Neuronal stem cell (in vitro differentiated cells): ENCODE measurements at regions not wholly inside any gene's neighbourhood (a gene's known extent, or its start where the extent isn't known, plus 50 kb on each side); places are given as distances from the start of the nearest gene placed in this dataset.

Experiments
- DNase-seq: peaks from one replicate; pipeline ENCODE4 v3.0.0-alpha.2; 2013; ENCODE audit warnings: low spot score
- H2AFZ ChIP-seq: one replicate; pipeline ENCODE4 v1.6.1; 2013; ENCODE audit warnings: mild to moderate bottlenecking, low read length, inconsistent platforms
- H2AK5ac ChIP-seq: 2 replicates; pipeline ENCODE4 v1.6.1; 2013; ENCODE audit warnings: low read depth, mild to moderate bottlenecking, inconsistent platforms, low read length, moderate library complexity, mixed read lengths
- H2BK120ac ChIP-seq: 2 replicates; pipeline ENCODE4 v1.6.1; 2013; ENCODE audit warnings: low read depth, mild to moderate bottlenecking, inconsistent platforms, low read length, moderate library complexity, mixed read lengths
- H2BK12ac ChIP-seq: one replicate; pipeline ENCODE4 v1.6.1; 2013; ENCODE audit warnings: low read length, inconsistent platforms
- H2BK15ac ChIP-seq: 2 replicates; pipeline ENCODE4 v1.6.1; 2013; ENCODE audit warnings: mild to moderate bottlenecking, low read length, inconsistent platforms, mixed read lengths
- H2BK5ac ChIP-seq: one replicate; pipeline ENCODE4 v1.6.1; 2013; ENCODE audit warnings: inconsistent platforms, mild to moderate bottlenecking, low read length, moderate library complexity
- H3K14ac ChIP-seq: one replicate; pipeline ENCODE4 v1.6.1; 2013; ENCODE audit warnings: low read length, inconsistent platforms
- H3K18ac ChIP-seq: 2 replicates; pipeline ENCODE4 v1.6.1; 2013; ENCODE audit warnings: low read length, inconsistent platforms
- H3K23ac ChIP-seq: 2 replicates; pipeline ENCODE4 v1.6.1; 2013; ENCODE audit warnings: low read depth, mild to moderate bottlenecking, mixed read lengths, low read length, inconsistent platforms; ENCODE audit not compliant: poor library complexity
- H3K27ac ChIP-seq: replicated peaks from 3 replicates; pipeline ENCODE4 v1.5.1; 2013; ENCODE audit warnings: low read length, inconsistent platforms
- H3K27me3 ChIP-seq, 3 experiments: 2 replicates each; pipeline ENCODE4 v1.6.1; 2013; ENCODE audit warnings: low read length in 3 of 3, mild to moderate bottlenecking in 2 of 3, inconsistent platforms in 1 of 3, low read depth in 1 of 3, mixed read lengths in 1 of 3, moderate library complexity in 1 of 3; ENCODE audit not compliant: control insufficient read depth in 3 of 3, insufficient read depth in 3 of 3
- H3K36me3 ChIP-seq, 2 donors: replicated peaks in 1 of 2; 2 replicates each; pipeline ENCODE4 v1.6.1; 2013; ENCODE audit warnings: low read length in 2 of 2; ENCODE audit not compliant: control insufficient read depth in 2 of 2, insufficient read depth in 2 of 2
- H3K4ac ChIP-seq: 2 replicates; pipeline ENCODE4 v1.6.1; 2013; ENCODE audit warnings: inconsistent platforms, mild to moderate bottlenecking, low read length, moderate library complexity
- H3K4me1 ChIP-seq, 2 donors: 1 replicate in 1 of 2; 2 replicates in 1 of 2; pipeline ENCODE4 v1.6.1; 2013; ENCODE audit warnings: low read length in 2 of 2, low read depth in 1 of 2; ENCODE audit not compliant: control insufficient read depth in 2 of 2, insufficient read depth in 1 of 2
- H3K4me2 ChIP-seq: one replicate; pipeline ENCODE4 v1.6.1; 2013; ENCODE audit warnings: mild to moderate bottlenecking, low read length, inconsistent platforms; ENCODE audit not compliant: insufficient read depth, poor library complexity, severe bottlenecking
- H3K4me3 ChIP-seq, 2 donors: 2 replicates each; pipeline ENCODE4 v1.5.1; 2013; ENCODE audit warnings: low read length in 2 of 2, mild to moderate bottlenecking in 2 of 2, inconsistent platforms in 1 of 2, moderate library complexity in 1 of 2
- H3K79me1 ChIP-seq: one replicate; pipeline ENCODE4 v1.6.1; 2013; ENCODE audit warnings: low read depth, mild to moderate bottlenecking, inconsistent platforms, low read length, moderate library complexity
- H3K9ac ChIP-seq: one replicate; pipeline ENCODE4 v1.6.1; 2013; ENCODE audit warnings: mild to moderate bottlenecking, low read depth, low read length, inconsistent platforms; ENCODE audit not compliant: poor library complexity
- H3K9me3 ChIP-seq, 2 donors: replicated peaks in 1 of 2; 2 replicates each; pipeline versions ENCODE3 to v1.6.1; 2013; ENCODE audit warnings: low read length in 2 of 2, mild to moderate bottlenecking in 2 of 2, inconsistent platforms in 1 of 2, low read depth in 1 of 2, mixed read lengths in 1 of 2, moderate library complexity in 1 of 2; ENCODE audit not compliant: control insufficient read depth in 2 of 2, insufficient read depth in 1 of 2
- H4K8ac ChIP-seq: one replicate; pipeline ENCODE4 v1.6.1; 2013; ENCODE audit warnings: low read depth, mild to moderate bottlenecking, inconsistent platforms, low read length, moderate library complexity
- H4K91ac ChIP-seq: one replicate; pipeline ENCODE4 v1.6.1; 2013; ENCODE audit warnings: low read length, low read depth, mild to moderate bottlenecking, inconsistent platforms; ENCODE audit not compliant: poor library complexity
- WGBS, 2 donors: extraction: QIAGEN DNeasy Blood & Tissue Kit; methylation state at CpG; one replicate each; pipeline ENCODE4 v1.1.7; 2013; ENCODE audit warnings: missing lambda C conversion rate in 2 of 2, mixed read lengths in 1 of 2; ENCODE audit not compliant: insufficient read length in 2 of 2, insufficient replicate concordance in 1 of 2; ENCODE audit errors: extremely low coverage in 2 of 2; 5-methylcytosine and 5-hydroxymethylcytosine counted together

- Histone ChIP-seq H4K91ac (no peak overlapping the region), H3K27me3 (peaks cover 0 to 5% (median 0%) of the 10 kb centered on the region in 3 experiments), H3K4me2 (no peak overlapping the region), H2BK5ac (no peak overlapping the region), H3K9me3 (no peaks in the 10 kb centered on the region), H3K27ac (no peak overlapping the region), H3K79me1 (no peaks in the 10 kb centered on the region), H3K36me3 (no peaks in the 10 kb centered on the region), H2BK120ac (no peak overlapping the region), H3K14ac (no peak overlapping the region), H3K9ac (no peak overlapping the region), H2BK12ac (no peak overlapping the region), H2BK15ac (no peak overlapping the region), H3K4ac (no peak overlapping the region), H3K18ac (no peak overlapping the region), H2AK5ac (no peak overlapping the region), H2AFZ (no peak overlapping the region), H3K23ac (no peak overlapping the region), H3K4me3 (no peak overlapping the region), H4K8ac (no peak overlapping the region), H3K4me1 (no peaks in the 10 kb centered on the region)
- WGBS, 2 donors, result no CpG with 5 or more reads among the region's 5 CpGs
- DNase-seq, result no peak
Measured at GRCh38 chr7:28240481-28240880, 59.9 kb upstream of the JAZF1 start.

DNA sequence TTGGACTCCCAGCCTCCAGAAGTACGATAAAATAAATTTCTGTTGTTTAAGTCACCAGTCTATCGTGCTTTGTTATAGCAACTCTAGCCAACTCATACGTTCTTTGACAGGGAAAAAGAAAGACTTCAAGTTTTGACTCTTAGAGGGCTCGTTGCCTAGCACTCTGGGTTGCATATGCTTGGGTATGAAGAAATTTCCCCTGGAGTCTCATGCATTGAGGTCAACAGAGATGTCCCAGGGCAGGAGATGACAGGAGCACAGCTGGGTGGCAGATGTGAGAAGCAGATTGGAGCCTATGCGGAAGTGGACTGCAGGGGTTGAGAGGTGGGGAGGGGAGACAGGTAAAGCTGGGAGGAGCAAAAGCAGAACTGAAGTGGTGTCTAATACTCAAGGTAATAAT lies 63.3 kb upstream of the JAZF1 start:
- no peak overlapping the region for H4K8ac ChIP-seq

GRCh38 chr7:28245123-28245878 lies 64.7 kb upstream of the JAZF1 start:
- no peaks in the 10 kb centered on the region for H3K79me1 ChIP-seq
- no peak overlapping the region for H3K23ac ChIP-seq
- H2AFZ ChIP-seq, result no peak overlapping the region
- no peak overlapping the region for H2BK5ac ChIP-seq
- no peaks in the 10 kb centered on the region for H3K4me1 ChIP-seq
- no peak overlapping the region for H2BK15ac ChIP-seq
- no peak overlapping the region for H2AK5ac ChIP-seq
- H2BK12ac ChIP-seq, result no peak overlapping the region
- H4K8ac ChIP-seq, result no peak overlapping the region
- no peak overlapping the region for H3K4me2 ChIP-seq
- DNase-seq, result no peak
- H3K14ac ChIP-seq, result no peak overlapping the region
- H3K27ac ChIP-seq, result no peak overlapping the region
- whole genome bisulfite sequencing, 2 donors, result no CpG with 5 or more reads among the region's 9 CpGs
- no peak overlapping the region for H4K91ac ChIP-seq
- H3K4ac ChIP-seq, result no peak overlapping the region
- no peak overlapping the region for H3K9ac ChIP-seq
- H3K4me3 ChIP-seq, result no peak overlapping the region
- peaks cover 0 to 5% (median 0%) of the 10 kb centered on the region in 3 experiments for H3K27me3 ChIP-seq
- H3K36me3 ChIP-seq, result no peaks in the 10 kb centered on the region
- H2BK120ac ChIP-seq, result no peak overlapping the region
- no peak overlapping the region for H3K18ac ChIP-seq
- no peaks in the 10 kb centered on the region for H3K9me3 ChIP-seq

More for the DNA sequence above, 63.3 kb upstream of the JAZF1 start:
- no peak for DNase-seq
- H3K79me1 ChIP-seq, result no peaks in the 10 kb centered on the region
- H2BK15ac ChIP-seq, result no peak overlapping the region
- H3K9me3 ChIP-seq, result no peaks in the 10 kb centered on the region
- H4K91ac ChIP-seq, result no peak overlapping the region
- H3K36me3 ChIP-seq, result no peaks in the 10 kb centered on the region
- no peak overlapping the region for H3K27ac ChIP-seq
- no peak overlapping the region for H3K4me2 ChIP-seq
- H2BK5ac ChIP-seq, result no peak overlapping the region
- no peak overlapping the region for H3K23ac ChIP-seq
- no peak overlapping the region for H3K4ac ChIP-seq
- no peak overlapping the region for H3K18ac ChIP-seq
- H2BK120ac ChIP-seq, result no peak overlapping the region
- H3K14ac ChIP-seq, result no peak overlapping the region
- peaks cover 0 to 5% (median 0%) of the 10 kb centered on the region in 3 experiments for H3K27me3 ChIP-seq
- H3K4me1 ChIP-seq, result no peaks in the 10 kb centered on the region
- H2AFZ ChIP-seq, result no peak overlapping the region
- no peak overlapping the region for H3K9ac ChIP-seq
- H2BK12ac ChIP-seq, result no peak overlapping the region
- H2AK5ac ChIP-seq, result no peak overlapping the region
- WGBS, 2 donors, result no CpG with 5 or more reads among the region's 5 CpGs
- H3K4me3 ChIP-seq, result no peak overlapping the region

DNA sequence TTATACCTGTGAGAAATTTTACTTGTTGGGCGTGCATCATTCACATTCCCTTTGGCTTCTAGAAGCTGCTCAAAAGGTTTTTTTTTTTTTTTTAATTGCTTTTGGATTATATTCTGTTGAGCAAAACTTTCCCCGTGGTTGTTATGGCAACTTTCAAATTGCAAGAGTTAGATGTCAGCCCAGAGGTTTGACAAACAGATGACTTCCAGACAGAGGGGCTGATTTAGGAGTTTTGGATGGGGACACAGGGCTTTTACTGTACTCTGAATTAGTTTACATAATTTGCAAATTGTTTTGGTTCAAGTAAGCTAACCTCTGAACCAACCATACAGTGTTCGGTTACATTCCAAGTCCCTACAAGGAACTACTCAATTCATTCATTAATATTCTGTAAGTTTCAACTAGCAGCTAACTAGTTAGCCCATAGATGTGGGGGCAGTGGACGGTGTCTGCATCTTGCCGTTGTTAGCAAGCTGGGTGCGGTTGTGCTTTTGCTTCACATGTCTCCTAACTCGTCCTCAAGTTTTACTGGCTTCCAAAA lies 66.4 kb upstream of the JAZF1 start:
- H3K79me1 ChIP-seq, result no peaks in the 10 kb centered on the region

More for the DNA sequence above, 66.4 kb upstream of the JAZF1 start:
- no peak overlapping the region for H2BK12ac ChIP-seq
- no peaks in the 10 kb centered on the region for H3K27me3 ChIP-seq
- H2BK120ac ChIP-seq, result no peak overlapping the region
- no peak overlapping the region for H2BK15ac ChIP-seq
- DNase-seq, result no peak
- H3K18ac ChIP-seq, result no peak overlapping the region
- H4K91ac ChIP-seq, result no peak overlapping the region
- no peaks in the 10 kb centered on the region for H3K9me3 ChIP-seq
- no peak overlapping the region for H2AFZ ChIP-seq
- H3K4ac ChIP-seq, result no peak overlapping the region
- no peak overlapping the region for H3K4me3 ChIP-seq
- H2AK5ac ChIP-seq, result no peak overlapping the region
- H3K4me1 ChIP-seq, result no peaks in the 10 kb centered on the region
- H3K9ac ChIP-seq, result no peak overlapping the region
- H3K4me2 ChIP-seq, result no peak overlapping the region
- no peak overlapping the region for H4K8ac ChIP-seq
- no peak overlapping the region for H3K23ac ChIP-seq
- no peak overlapping the region for H2BK5ac ChIP-seq
- H3K36me3 ChIP-seq, result no peaks in the 10 kb centered on the region
- WGBS, 2 donors, result no CpG with 5 or more reads among the region's 7 CpGs
- no peak overlapping the region for H3K14ac ChIP-seq
- H3K27ac ChIP-seq, result no peak overlapping the region
